ENCODE measurements at regions not wholly inside any gene's neighbourhood (a gene's known extent, or its start where the extent isn't known, plus 50 kb on each side); places are given as distances from the start of the nearest gene placed in this dataset.
A peak's percentile ranks its signal among the peaks of the same experiment; 100 is the strongest.

GRCh38 chrX:128619490-128619889, 567.3 kb upstream of the ACTRT1 start:
- no peak for TF ChIP-seq CTCF (IDR thresholded peaks at IDR 0.05)

GRCh38 chrX:128616933-128617332, 564.7 kb upstream of the ACTRT1 start:
- TF ChIP-seq CTCF (IDR thresholded peaks at IDR 0.05): no peak

GRCh38 chrX:128601706-128602105, 549.5 kb upstream of the ACTRT1 start:
- TF ChIP-seq CTCF (IDR thresholded peaks at IDR 0.05): no peak

- TF ChIP-seq CTCF (IDR thresholded peaks at IDR 0.05): no peak
These were observed 547.4 kb upstream of the ACTRT1 start for GRCh38 chrX:128599632-128600031.

- TF ChIP-seq CTCF (IDR thresholded peaks at IDR 0.05): no peak
These were observed 529.8 kb upstream of the ACTRT1 start for GRCh38 chrX:128582036-128582435.

GRCh38 chrX:128581615-128582014, 529.4 kb upstream of the ACTRT1 start:
- no peak for TF ChIP-seq CTCF (IDR thresholded peaks at IDR 0.05)

GRCh38 chrX:128543114-128543513, 490.9 kb upstream of the ACTRT1 start:
- TF ChIP-seq CTCF (IDR thresholded peaks at IDR 0.05): no peak

- TF ChIP-seq CTCF (IDR thresholded peaks at IDR 0.05): peak; percentile 45
These were observed 466.3 kb upstream of the ACTRT1 start for GRCh38 chrX:128518508-128518907.
